ENCODE measurements at regions not wholly inside any gene's neighbourhood (a gene's known extent, or its start where the extent isn't known, plus 50 kb on each side); places are given as distances from the start of the nearest gene placed in this dataset.
"Not testable (repeated sequence)": the region's sequence is repeated elsewhere in the genome, so short reads cannot be mapped to it uniquely, and the experiment has no call there.

DNA sequence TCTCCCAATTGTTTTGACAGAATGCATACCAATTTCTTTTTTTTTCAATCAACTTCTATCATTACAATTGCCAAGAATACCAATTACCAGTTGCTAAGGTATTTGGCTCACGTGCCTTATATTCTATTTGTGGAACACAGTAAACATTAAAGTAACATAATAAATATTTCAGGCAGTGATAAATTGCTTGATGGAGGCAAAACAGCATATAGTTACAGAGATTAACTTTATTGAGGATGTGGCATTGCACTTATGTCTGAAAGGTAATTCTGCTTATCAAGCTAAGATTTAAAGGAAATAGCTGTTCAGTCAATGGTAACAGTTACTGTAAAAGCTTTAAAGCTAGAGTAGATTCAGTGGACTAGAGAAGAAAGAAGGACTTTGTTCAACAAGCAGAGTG is 1107.8 kb downstream of the FSCB start:
- Histone ChIP-seq H3K27me3 (replicated peaks; ENCODE audit: control insufficient read depth, insufficient read depth, low read length) (no peaks in the 10 kb centered on the region), H3K9me3 (no peaks in the 10 kb centered on the region), H3K4me1 (no peaks in the 10 kb centered on the region), H3K4me3 (ENCODE audit: low read depth, low read length) (no peak overlapping the region), H3K36me3 (ENCODE audit: control insufficient read depth, insufficient read depth, low read length) (no peaks in the 10 kb centered on the region)
- no peak for DNase-seq
- intact Hi-C loops (cut with micrococcal nuclease; ENCODE audit: unreplicated experiment), result no loop called here
- Mint-ChIP-seq H3K27me3 (ENCODE audit: insufficient read depth, unreplicated experiment) (no peaks in the 10 kb centered on the region), H3K27ac (ENCODE audit: unreplicated experiment) (no peak overlapping the region), H3K9me3 (ENCODE audit: unreplicated experiment) (peaks cover 3% of the 10 kb centered on the region), H3K4me3 (ENCODE audit: unreplicated experiment) (no peak overlapping the region), H3K36me3 (ENCODE audit: insufficient read depth, unreplicated experiment) (no peaks in the 10 kb centered on the region), H3K4me1 (ENCODE audit: low read depth, unreplicated experiment) (no peaks in the 10 kb centered on the region)
- ChIA-PET POLR2A (no interaction called here), CTCF (no interaction called here)
- BruUV-seq (replicated peaks), result no TSS peak
- TF ChIP-seq, protein P1, sequence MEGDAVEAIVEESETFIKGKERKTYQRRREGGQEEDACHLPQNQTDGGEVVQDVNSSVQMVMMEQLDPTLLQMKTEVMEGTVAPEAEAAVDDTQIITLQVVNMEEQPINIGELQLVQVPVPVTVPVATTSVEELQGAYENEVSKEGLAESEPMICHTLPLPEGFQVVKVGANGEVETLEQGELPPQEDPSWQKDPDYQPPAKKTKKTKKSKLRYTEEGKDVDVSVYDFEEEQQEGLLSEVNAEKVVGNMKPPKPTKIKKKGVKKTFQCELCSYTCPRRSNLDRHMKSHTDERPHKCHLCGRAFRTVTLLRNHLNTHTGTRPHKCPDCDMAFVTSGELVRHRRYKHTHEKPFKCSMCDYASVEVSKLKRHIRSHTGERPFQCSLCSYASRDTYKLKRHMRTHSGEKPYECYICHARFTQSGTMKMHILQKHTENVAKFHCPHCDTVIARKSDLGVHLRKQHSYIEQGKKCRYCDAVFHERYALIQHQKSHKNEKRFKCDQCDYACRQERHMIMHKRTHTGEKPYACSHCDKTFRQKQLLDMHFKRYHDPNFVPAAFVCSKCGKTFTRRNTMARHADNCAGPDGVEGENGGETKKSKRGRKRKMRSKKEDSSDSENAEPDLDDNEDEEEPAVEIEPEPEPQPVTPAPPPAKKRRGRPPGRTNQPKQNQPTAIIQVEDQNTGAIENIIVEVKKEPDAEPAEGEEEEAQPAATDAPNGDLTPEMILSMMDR (IDR thresholded peaks at IDR 0.05; ENCODE audit: insufficient read depth in 1 of 2, low read depth in 1 of 2, low read length in 1 of 2, severe bottlenecking in 1 of 2, unreplicated experiment in 1 of 2), result no peak

DNA sequence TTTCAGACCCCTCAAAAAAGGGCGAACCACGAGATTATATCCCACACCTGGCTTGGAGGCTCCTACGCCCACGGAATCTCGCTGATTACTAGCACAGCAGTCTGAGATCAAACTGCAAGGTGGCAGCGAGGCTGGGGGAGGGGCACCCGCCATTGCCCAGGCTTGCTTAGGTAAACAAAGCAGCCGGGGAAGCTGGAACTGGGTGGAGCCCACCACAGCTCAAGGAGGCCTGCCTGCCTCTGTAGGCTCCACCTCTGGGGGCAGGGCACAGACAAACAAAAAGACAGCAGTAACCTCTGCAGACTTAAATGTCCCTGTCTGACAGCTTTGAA is 1136.6 kb downstream of the FSCB start:
- H3K27me3 Mint-ChIP-seq (ENCODE audit: insufficient read depth, unreplicated experiment); H3K9me3 Mint-ChIP-seq (ENCODE audit: unreplicated experiment); H3K9me3 ChIP-seq; H3K27me3 ChIP-seq (replicated peaks; ENCODE audit: control insufficient read depth, insufficient read depth, low read length); H3K36me3 Mint-ChIP-seq (ENCODE audit: insufficient read depth, unreplicated experiment); H3K36me3 ChIP-seq (ENCODE audit: control insufficient read depth, insufficient read depth, low read length); H3K27ac Mint-ChIP-seq (ENCODE audit: unreplicated experiment); CTCF ChIA-PET; POLR2A ChIA-PET; BruUV-seq (replicated peaks); intact Hi-C loops (cut with micrococcal nuclease; ENCODE audit: unreplicated experiment); H3K4me1 ChIP-seq; H3K4me1 Mint-ChIP-seq (ENCODE audit: low read depth, unreplicated experiment): not testable (repeated sequence)
- peak overlapping the region; percentile 31 for H3K4me3 ChIP-seq (ENCODE audit: low read depth, low read length)
- peak overlapping the region; percentile 68 for H3K4me3 Mint-ChIP-seq (ENCODE audit: unreplicated experiment)
- DNase-seq, result peak; percentile 16 to 38

DNA sequence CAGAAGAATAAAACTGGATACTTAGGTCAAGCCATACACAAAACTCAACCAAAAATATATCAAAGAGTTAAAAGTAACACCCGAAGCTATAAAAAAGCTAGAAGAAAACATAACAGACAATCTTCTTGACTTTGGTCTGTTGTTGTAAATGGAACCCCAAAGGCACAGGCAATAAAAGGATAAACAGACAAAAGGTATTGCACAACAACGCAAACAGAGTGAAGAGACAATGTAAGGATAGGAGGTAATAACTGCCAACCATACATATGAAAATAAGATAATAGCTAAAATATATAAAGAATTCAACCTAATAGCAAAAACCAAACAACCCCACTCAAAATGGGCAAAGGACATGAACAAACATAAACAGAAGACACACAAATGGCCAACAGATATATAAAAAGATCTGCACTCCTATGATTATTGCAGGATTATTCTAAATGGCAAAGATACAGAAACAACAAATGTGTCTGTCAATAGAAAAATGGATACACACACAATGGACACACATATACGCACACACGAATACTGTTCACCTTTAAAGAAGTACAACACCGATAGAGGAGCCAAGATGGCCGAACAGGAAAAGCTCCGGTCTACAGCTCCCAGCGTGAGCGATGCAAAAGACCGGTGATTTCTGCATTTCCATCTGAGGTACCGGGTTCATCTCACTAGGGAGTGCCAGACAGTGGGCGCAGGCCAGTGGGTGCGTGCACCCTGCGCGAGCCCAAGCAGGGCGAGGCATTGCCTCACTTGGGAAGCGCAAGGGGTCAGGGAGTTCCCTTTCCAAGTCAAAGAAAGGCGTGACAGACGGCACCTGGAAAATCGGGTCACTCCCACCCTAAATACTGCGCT is 1137.1 kb downstream of the FSCB start:
- Mint-ChIP-seq H3K27ac (ENCODE audit: unreplicated experiment) (no peak overlapping the region), H3K9me3 (ENCODE audit: unreplicated experiment) (no peaks in the 10 kb centered on the region), H3K27me3 (ENCODE audit: insufficient read depth, unreplicated experiment) (no peaks in the 10 kb centered on the region), H3K4me1 (ENCODE audit: low read depth, unreplicated experiment) (no peaks in the 10 kb centered on the region), H3K4me3 (ENCODE audit: unreplicated experiment) (peak overlapping the region; percentile 68), H3K36me3 (ENCODE audit: insufficient read depth, unreplicated experiment) (no peaks in the 10 kb centered on the region)
- intact Hi-C loops (cut with micrococcal nuclease; ENCODE audit: unreplicated experiment), result no loop called here
- DNase-seq, result no peak
- no peaks in the 10 kb centered on the region for H3K4me1 ChIP-seq
- H3K9me3 ChIP-seq, result no peaks in the 10 kb centered on the region; the same call in 1 of the 2 replicates
- no TSS peak for BruUV-seq (replicated peaks)
- ChIA-PET POLR2A (no interaction called here), CTCF (no interaction called here)
- H3K27me3 ChIP-seq (replicated peaks; ENCODE audit: control insufficient read depth, insufficient read depth, low read length), result no peaks in the 10 kb centered on the region
- peak overlapping the region; percentile 31 for H3K4me3 ChIP-seq (ENCODE audit: low read depth, low read length)
- H3K36me3 ChIP-seq (ENCODE audit: control insufficient read depth, insufficient read depth, low read length), result no peaks in the 10 kb centered on the region
- TF ChIP-seq, protein P1 (IDR thresholded peaks at IDR 0.05; ENCODE audit: insufficient read depth in 1 of 2, low read depth in 1 of 2, low read length in 1 of 2, severe bottlenecking in 1 of 2, unreplicated experiment in 1 of 2), result no peak

All from Caco-2 (cell line).